Trophoblast cell (in vitro differentiated cells and primary cell): ENCODE measurements at regions not wholly inside any gene's neighbourhood (a gene's known extent, or its start where the extent isn't known, plus 50 kb on each side); places are given as distances from the start of the nearest gene placed in this dataset.

Experiments
- DNase-seq, 2 donors: peaks; one replicate each; pipeline ENCODE4 v3.0.0-alpha.2; 2016
- H2AFZ ChIP-seq: 2 replicates; pipeline ENCODE4 v1.6.1; 2013; ENCODE audit warnings: low read length, moderate library complexity, mild to moderate bottlenecking; ENCODE audit not compliant: insufficient read depth, poor library complexity
- H2AK5ac ChIP-seq: 2 replicates; pipeline ENCODE4 v1.6.1; 2013; ENCODE audit warnings: mild to moderate bottlenecking, low read length
- H2BK120ac ChIP-seq: 2 replicates; pipeline ENCODE4 v1.6.1; 2013; ENCODE audit warnings: low read length, mild to moderate bottlenecking, moderate library complexity; ENCODE audit not compliant: insufficient read depth, poor library complexity
- H2BK12ac ChIP-seq: 2 replicates; pipeline ENCODE4 v1.6.1; 2013; ENCODE audit warnings: mild to moderate bottlenecking, low read length, moderate library complexity
- H2BK5ac ChIP-seq: 2 replicates; pipeline ENCODE4 v1.6.1; 2013; ENCODE audit warnings: low read length, low read depth, moderate library complexity, mild to moderate bottlenecking; ENCODE audit not compliant: poor library complexity
- H3K14ac ChIP-seq: 2 replicates; pipeline ENCODE4 v1.6.1; 2013; ENCODE audit warnings: mild to moderate bottlenecking, low read length
- H3K18ac ChIP-seq: 2 replicates; pipeline ENCODE4 v1.6.1; 2013; ENCODE audit warnings: mild to moderate bottlenecking, low read length
- H3K23ac ChIP-seq: 2 replicates; pipeline ENCODE4 v1.6.1; 2013; ENCODE audit warnings: low read length
- H3K27ac ChIP-seq: 2 replicates; pipeline ENCODE4 v1.5.1; 2013; ENCODE audit warnings: low read depth, mild to moderate bottlenecking, inconsistent platforms, low read length, moderate library complexity
- H3K27me3 ChIP-seq: 2 replicates; pipeline ENCODE4 v1.6.1; 2013; ENCODE audit warnings: inconsistent platforms, mild to moderate bottlenecking, low read length, moderate library complexity; ENCODE audit not compliant: insufficient read depth
- H3K36me3 ChIP-seq, 2 experiments: 1 replicate in 1 of 2; 2 replicates in 1 of 2; pipeline ENCODE4 v1.6.1; 2013; ENCODE audit warnings: low read length in 2 of 2, mild to moderate bottlenecking in 2 of 2, moderate library complexity in 1 of 2; ENCODE audit not compliant: insufficient read depth in 2 of 2, control insufficient read depth in 1 of 2
- H3K4ac ChIP-seq: 2 replicates; pipeline ENCODE4 v1.6.1; 2013; ENCODE audit warnings: low read depth, mild to moderate bottlenecking, low read length, moderate library complexity
- H3K4me1 ChIP-seq, 2 experiments: 1 replicate in 1 of 2; 2 replicates in 1 of 2; pipeline ENCODE4 v1.6.1; 2013; ENCODE audit warnings: low read length in 2 of 2, mild to moderate bottlenecking in 2 of 2, moderate library complexity in 1 of 2; ENCODE audit not compliant: insufficient read depth in 2 of 2, control insufficient read depth in 1 of 2
- H3K4me2 ChIP-seq: 2 replicates; pipeline ENCODE4 v1.6.1; 2013; ENCODE audit warnings: inconsistent platforms, mild to moderate bottlenecking, low read length, moderate library complexity
- H3K4me3 ChIP-seq: 2 replicates; pipeline ENCODE4 v1.5.1; 2013; ENCODE audit warnings: mild to moderate bottlenecking, low read depth, low read length, inconsistent platforms
- H3K79me1 ChIP-seq: one replicate; pipeline ENCODE4 v1.6.1; 2013; ENCODE audit warnings: low read length
- H3K79me2 ChIP-seq: 2 replicates; pipeline ENCODE4 v1.6.1; 2013; ENCODE audit warnings: low read length, mild to moderate bottlenecking; ENCODE audit not compliant: control insufficient read depth, insufficient read depth, poor library complexity
- H3K9ac ChIP-seq: 2 replicates; pipeline ENCODE4 v1.6.1; 2013; ENCODE audit warnings: mild to moderate bottlenecking, low read length
- H3K9me3 ChIP-seq: 2 replicates; pipeline ENCODE4 v1.6.1; 2013; ENCODE audit warnings: low read depth, mild to moderate bottlenecking, control low read depth, inconsistent platforms, low read length; ENCODE audit not compliant: insufficient read depth
- H4K12ac ChIP-seq: 2 replicates; pipeline ENCODE4 v1.6.1; 2013; ENCODE audit warnings: low read depth, mild to moderate bottlenecking, low read length, moderate library complexity
- H4K8ac ChIP-seq: 2 replicates; pipeline ENCODE4 v1.6.1; 2013; ENCODE audit warnings: low read depth, mild to moderate bottlenecking, low read length, moderate library complexity
- H4K91ac ChIP-seq: one replicate; pipeline ENCODE4 v1.6.1; 2013; ENCODE audit warnings: low read depth, mild to moderate bottlenecking, low read length, moderate library complexity
- WGBS: extraction: QIAGEN DNeasy Blood & Tissue Kit; methylation state at CpG from one replicate; pipeline ENCODE4 v1.1.7; 2013; ENCODE audit warnings: missing lambda C conversion rate; ENCODE audit not compliant: insufficient read length, insufficient coverage; ENCODE audit errors: extremely low coverage; 5-methylcytosine and 5-hydroxymethylcytosine counted together

GRCh38 chr7:128151635-128152034 is 89.4 kb upstream of the LEP start:
- Histone ChIP-seq H3K18ac (no peak overlapping the region), H3K4ac (no peak overlapping the region)

GRCh38 chr7:128152721-128153120 is 88.4 kb upstream of the LEP start:
- no peaks in the 10 kb centered on the region for H3K36me3 ChIP-seq
- WGBS: no CpG with 5 or more reads among the region's 6 CpGs

More at GRCh38 chr7:128151635-128152034, 89.4 kb upstream of the LEP start:
- Histone ChIP-seq H3K79me1 (no peaks in the 10 kb centered on the region), H3K36me3 (no peaks in the 10 kb centered on the region), H3K27me3 (no peaks in the 10 kb centered on the region), H2AK5ac (no peak overlapping the region), H2AFZ (no peak overlapping the region), H4K12ac (no peak overlapping the region), H3K9me3 (peaks cover 3% of the 10 kb centered on the region), H4K91ac (no peak overlapping the region), H2BK120ac (no peak overlapping the region), H3K4me1 (peaks cover 0 to 2% of the 10 kb centered on the region in 2 experiments), H3K23ac (no peak overlapping the region), H4K8ac (no peak overlapping the region), H2BK5ac (no peak overlapping the region), H2BK12ac (no peak overlapping the region), H3K9ac (no peak overlapping the region), H3K27ac (no peak overlapping the region), H3K4me3 (no peak overlapping the region), H3K79me2 (no peaks in the 10 kb centered on the region), H3K14ac (no peak overlapping the region), H3K4me2 (no peak overlapping the region)
- WGBS: no CpG with 5 or more reads among the region's 9 CpGs
- DNase-seq: no peak

GRCh38 chr7:128153436-128153835 is 87.6 kb upstream of the LEP start:
- no peaks in the 10 kb centered on the region for H3K79me1 ChIP-seq
- no peak overlapping the region for H3K4ac ChIP-seq
- no peak overlapping the region for H3K18ac ChIP-seq
- no peak overlapping the region for H3K23ac ChIP-seq
- no peak overlapping the region for H3K9ac ChIP-seq
- no peak overlapping the region for H4K91ac ChIP-seq
- H4K8ac ChIP-seq: no peak overlapping the region
- no peak overlapping the region for H4K12ac ChIP-seq
- H2BK12ac ChIP-seq: no peak overlapping the region
- no peak overlapping the region for H2BK5ac ChIP-seq
- H3K4me2 ChIP-seq: no peak overlapping the region
- no peak overlapping the region for H3K14ac ChIP-seq
- H3K4me3 ChIP-seq: no peak overlapping the region
- no peak overlapping the region for H2BK120ac ChIP-seq
- H3K79me2 ChIP-seq: no peaks in the 10 kb centered on the region
- peaks cover 3% of the 10 kb centered on the region for H3K9me3 ChIP-seq
- WGBS: no CpG with 5 or more reads among the region's 6 CpGs
- peaks cover 0 to 2% of the 10 kb centered on the region in 2 experiments for H3K4me1 ChIP-seq
- no peaks in the 10 kb centered on the region for H3K27me3 ChIP-seq
- no peak overlapping the region for H2AK5ac ChIP-seq
- no peak overlapping the region for H2AFZ ChIP-seq
- no peak overlapping the region for H3K27ac ChIP-seq
- no peak for DNase-seq
- no peaks in the 10 kb centered on the region for H3K36me3 ChIP-seq

More at GRCh38 chr7:128152721-128153120, 88.4 kb upstream of the LEP start:
- Histone ChIP-seq H3K4me1 (peaks cover 0 to 2% of the 10 kb centered on the region in 2 experiments), H2AFZ (no peak overlapping the region), H3K79me1 (no peaks in the 10 kb centered on the region), H3K23ac (no peak overlapping the region), H3K4me3 (no peak overlapping the region), H4K91ac (no peak overlapping the region), H3K27me3 (no peaks in the 10 kb centered on the region), H2BK12ac (no peak overlapping the region), H4K8ac (no peak overlapping the region), H3K4me2 (no peak overlapping the region), H3K18ac (no peak overlapping the region), H3K79me2 (no peaks in the 10 kb centered on the region), H4K12ac (no peak overlapping the region), H3K4ac (no peak overlapping the region), H2AK5ac (no peak overlapping the region), H2BK120ac (no peak overlapping the region), H2BK5ac (no peak overlapping the region), H3K9ac (no peak overlapping the region), H3K9me3 (peaks cover 3% of the 10 kb centered on the region), H3K14ac (no peak overlapping the region), H3K27ac (no peak overlapping the region)
- DNase-seq: no peak

GRCh38 chr7:128154504-128154903 is 86.6 kb upstream of the LEP start:
- Histone ChIP-seq H3K18ac (no peak overlapping the region), H4K12ac (no peak overlapping the region), H3K9me3 (peaks cover 5% of the 10 kb centered on the region), H4K8ac (no peak overlapping the region), H3K23ac (no peak overlapping the region), H3K4me1 (peaks cover 0 to 2% of the 10 kb centered on the region in 2 experiments), H3K79me2 (no peaks in the 10 kb centered on the region), H2BK120ac (no peak overlapping the region), H3K4ac (no peak overlapping the region), H3K79me1 (no peaks in the 10 kb centered on the region), H3K14ac (no peak overlapping the region), H3K9ac (no peak overlapping the region), H2BK5ac (no peak overlapping the region), H3K27me3 (no peaks in the 10 kb centered on the region), H2AK5ac (no peak overlapping the region), H3K4me3 (no peak overlapping the region), H2BK12ac (no peak overlapping the region), H3K4me2 (no peak overlapping the region), H3K27ac (no peak overlapping the region), H4K91ac (no peak overlapping the region), H3K36me3 (no peaks in the 10 kb centered on the region), H2AFZ (no peak overlapping the region)
- WGBS: no CpG with 5 or more reads among the region's 1 CpG
- DNase-seq: no peak
